ENCODE measurements at regions not wholly inside any gene's neighbourhood (a gene's known extent, or its start where the extent isn't known, plus 50 kb on each side); places are given as distances from the start of the nearest gene placed in this dataset.

- no peak overlapping the region for H3K4me3 ChIP-seq (replicated peaks in 1 of 2; ENCODE audit: low read depth in 1 of 2, low read length in 2 of 2)
- no peaks in the 10 kb centered on the region for H3K27me3 ChIP-seq (ENCODE audit: insufficient read depth, low read length)
- H3K4me2 ChIP-seq (ENCODE audit: low read length), result no peak overlapping the region
- DNase-seq (ENCODE audit: low read depth, low spot score) (no peak), ATAC-seq (no peak)
- peaks cover 0 to 6% of the 10 kb centered on the region in 2 experiments; a peak in 1 of 4 replicates for H3K9me3 ChIP-seq (ENCODE audit: control insufficient read depth in 1 of 2, insufficient read depth in 1 of 2, low read depth in 1 of 2, low read length in 2 of 2)
- no peak overlapping the region for H3K9ac ChIP-seq (ENCODE audit: low read length)
- H3K9me2 ChIP-seq (ENCODE audit: insufficient read depth), result no peaks in the 10 kb centered on the region
- RAD21 ChIA-PET (ENCODE audit: low non-redundant PET in 1 of 2, low total read pairs in 2 of 2, uncharacterized antibody in 2 of 2, unreplicated experiment in 2 of 2), result no interaction called here
- H2AFZ ChIP-seq (ENCODE audit: low read depth, low read length, poor library complexity, severe bottlenecking), result no peak overlapping the region
- no peak overlapping the region for H3K27ac ChIP-seq (ENCODE audit: low read depth, low read length)
- no peaks in the 10 kb centered on the region for H4K20me1 ChIP-seq (ENCODE audit: insufficient read depth)
- POLR2A ChIA-PET, result no interaction called here
- no TSS peak for BruUV-seq (replicated peaks)
- TF ChIP-seq CBX3 (IDR thresholded peaks at IDR 0.05; ENCODE audit: low read depth) (no peak), POLR2A (IDR thresholded peaks at IDR 0.05; ENCODE audit: borderline replicate concordance, extremely low read depth, insufficient read depth, insufficient read length) (no peak), EGR1 (IDR thresholded peaks at IDR 0.05; ENCODE audit: low read depth) (no peak), CTCF (IDR thresholded peaks at IDR 0.05 in 2 of 3, conservative IDR thresholded peaks at IDR 0.05 in 1 of 3; ENCODE audit: borderline replicate concordance in 1 of 3, insufficient read depth in 1 of 3, low read depth in 2 of 3, low read length in 2 of 3) (no peak), CEBPB (IDR thresholded peaks at IDR 0.05; ENCODE audit: low read depth) (no peak), MAX (IDR thresholded peaks at IDR 0.05) (no peak)
- CTCF ChIA-PET, result no interaction called here
- intact Hi-C loops (cut with micrococcal nuclease), result no loop called here
- H3K4me1 ChIP-seq (ENCODE audit: control insufficient read depth in 1 of 2, insufficient read depth in 2 of 2, low read length in 2 of 2), result no peaks in the 10 kb centered on the region
- H3K79me2 ChIP-seq (ENCODE audit: insufficient read depth, low read length), result no peaks in the 10 kb centered on the region
- H3K36me3 ChIP-seq (ENCODE audit: control insufficient read depth in 1 of 2, insufficient read depth in 2 of 2, low read length in 2 of 2), result no peaks in the 10 kb centered on the region
These were observed 160.8 kb downstream of the MATN1 start for GRCh38 chr1:30562559-30562958.

GRCh38 chr1:30551603-30552002, 171.8 kb downstream of the MATN1 start:
- DNase-seq (ENCODE audit: low read depth, low spot score) (no peak), ATAC-seq (no peak)
- BruUV-seq (replicated peaks), result no TSS peak
- ChIA-PET POLR2A (no interaction called here), RAD21 (ENCODE audit: low non-redundant PET in 1 of 2, low total read pairs in 2 of 2, uncharacterized antibody in 2 of 2, unreplicated experiment in 2 of 2) (no interaction called here), CTCF (no interaction called here)
- Histone ChIP-seq H3K9me3 (ENCODE audit: control insufficient read depth in 1 of 2, insufficient read depth in 1 of 2, low read depth in 1 of 2, low read length in 2 of 2) (no peaks in the 10 kb centered on the region), H3K79me2 (ENCODE audit: insufficient read depth, low read length) (no peaks in the 10 kb centered on the region), H4K20me1 (ENCODE audit: insufficient read depth) (no peaks in the 10 kb centered on the region), H3K27ac (ENCODE audit: low read depth, low read length) (no peak overlapping the region), H3K9ac (ENCODE audit: low read length) (no peak overlapping the region), H2AFZ (ENCODE audit: low read depth, low read length, poor library complexity, severe bottlenecking) (no peak overlapping the region), H3K27me3 (ENCODE audit: insufficient read depth, low read length) (no peaks in the 10 kb centered on the region), H3K4me1 (ENCODE audit: control insufficient read depth in 1 of 2, insufficient read depth in 2 of 2, low read length in 2 of 2) (no peaks in the 10 kb centered on the region), H3K9me2 (ENCODE audit: insufficient read depth) (no peaks in the 10 kb centered on the region), H3K36me3 (ENCODE audit: control insufficient read depth in 1 of 2, insufficient read depth in 2 of 2, low read length in 2 of 2) (no peaks in the 10 kb centered on the region), H3K4me2 (ENCODE audit: low read length) (no peak overlapping the region), H3K4me3 (replicated peaks in 1 of 2; ENCODE audit: low read depth in 1 of 2, low read length in 2 of 2) (no peak overlapping the region)
- intact Hi-C loops (cut with micrococcal nuclease), result no loop called here
- TF ChIP-seq EGR1 (IDR thresholded peaks at IDR 0.05; ENCODE audit: low read depth) (no peak), ELF1 (IDR thresholded peaks at IDR 0.05; ENCODE audit: borderline replicate concordance, low read depth) (no peak), JUND (IDR thresholded peaks at IDR 0.05) (no peak), REST (IDR thresholded peaks at IDR 0.05; ENCODE audit: low read depth) (no peak), CTCF (IDR thresholded peaks at IDR 0.05 in 2 of 3, conservative IDR thresholded peaks at IDR 0.05 in 1 of 3; ENCODE audit: borderline replicate concordance in 1 of 3, insufficient read depth in 1 of 3, low read depth in 2 of 3, low read length in 2 of 3) (no peak), ZFX (IDR thresholded peaks at IDR 0.05) (no peak), SP1 (IDR thresholded peaks at IDR 0.05; ENCODE audit: low read depth) (no peak), EZH2phosphoT487 (IDR thresholded peaks at IDR 0.05; ENCODE audit: borderline replicate concordance) (no peak), CBX3 (IDR thresholded peaks at IDR 0.05; ENCODE audit: low read depth) (no peak), FOSL1 (IDR thresholded peaks at IDR 0.05; ENCODE audit: low read depth) (no peak), RAD21 (IDR thresholded peaks at IDR 0.05; ENCODE audit: low read depth) (no peak)

All from HCT116 (cell line).